H9 (cell line): ENCODE measurements at regions not wholly inside any gene's neighbourhood (a gene's known extent, or its start where the extent isn't known, plus 50 kb on each side); places are given as distances from the start of the nearest gene placed in this dataset.

ENCODE experiments used
- DNase-seq: peaks from one replicate; pipeline ENCODE4 v3.0.0-alpha.2; 2017
- H2AFZ ChIP-seq: one replicate; pipeline ENCODE4 v1.6.1; 2013; ENCODE audit warnings: mild to moderate bottlenecking, low read length, control low read depth, moderate library complexity
- H2AK5ac ChIP-seq: 2 replicates; pipeline ENCODE4 v1.6.1; 2013; ENCODE audit warnings: low read length, control low read depth, mixed read lengths; ENCODE audit not compliant: insufficient read length
- H2BK120ac ChIP-seq: one replicate; pipeline ENCODE4 v1.6.1; 2013; ENCODE audit warnings: low read depth, mild to moderate bottlenecking, low read length, control low read depth, inconsistent platforms; ENCODE audit not compliant: poor library complexity, severe bottlenecking
- H2BK12ac ChIP-seq: 2 replicates; pipeline ENCODE4 v1.6.1; 2013; ENCODE audit warnings: low read length, control low read depth, mixed read lengths, low read depth; ENCODE audit not compliant: insufficient read length
- H2BK15ac ChIP-seq: 2 replicates; pipeline ENCODE4 v1.6.1; 2013; ENCODE audit warnings: low read depth, low read length, control low read depth
- H2BK20ac ChIP-seq: one replicate; pipeline ENCODE4 v1.6.1; 2013; ENCODE audit warnings: low read depth, mild to moderate bottlenecking, low read length, control low read depth, inconsistent platforms; ENCODE audit not compliant: poor library complexity, severe bottlenecking
- H2BK5ac ChIP-seq: 2 replicates; pipeline ENCODE4 v1.6.1; 2013; ENCODE audit warnings: low read length, control low read depth, mixed read lengths; ENCODE audit not compliant: insufficient read length
- H3K14ac ChIP-seq: 2 replicates; pipeline ENCODE4 v1.6.1; 2013; ENCODE audit warnings: low read length, control low read depth; ENCODE audit not compliant: insufficient read depth
- H3K18ac ChIP-seq: 2 replicates; pipeline ENCODE4 v1.6.1; 2013; ENCODE audit warnings: low read depth, mild to moderate bottlenecking, mixed read lengths, low read length, control low read depth; ENCODE audit not compliant: insufficient read length
- H3K23ac ChIP-seq: 2 replicates; pipeline ENCODE4 v1.6.1; 2013; ENCODE audit warnings: low read length, control low read depth, mixed read lengths, low read depth; ENCODE audit not compliant: insufficient read length
- H3K23me2 ChIP-seq: 2 replicates; pipeline ENCODE4 v1.6.1; 2013; ENCODE audit warnings: low read depth, mild to moderate bottlenecking, mixed read lengths, low read length, control low read depth; ENCODE audit not compliant: insufficient read length, poor library complexity, severe bottlenecking
- H3K27ac ChIP-seq: 2 replicates; pipeline ENCODE4 v1.5.1; 2013; ENCODE audit warnings: low read length, control low read depth, mixed read lengths, low read depth; ENCODE audit not compliant: insufficient read length
- H3K27me3 ChIP-seq: 2 replicates; pipeline ENCODE4 v1.6.1; 2013; ENCODE audit warnings: low read length, control low read depth, inconsistent platforms; ENCODE audit not compliant: insufficient read depth
- H3K4ac ChIP-seq: 2 replicates; pipeline ENCODE4 v1.6.1; 2013; ENCODE audit warnings: low read depth, mild to moderate bottlenecking, control low read depth, inconsistent platforms, low read length, moderate library complexity
- H3K4me1 ChIP-seq: 2 replicates; pipeline ENCODE4 v1.6.1; 2013; ENCODE audit warnings: low read length, control low read depth, inconsistent platforms; ENCODE audit not compliant: insufficient read depth
- H3K4me2 ChIP-seq: 2 replicates; pipeline ENCODE4 v1.6.1; 2013; ENCODE audit warnings: low read length, control low read depth, mixed read lengths; ENCODE audit not compliant: insufficient read length, insufficient read depth
- H3K56ac ChIP-seq: 2 replicates; pipeline ENCODE4 v1.6.1; 2013; ENCODE audit warnings: low read depth, mild to moderate bottlenecking, mixed read lengths, low read length, control low read depth; ENCODE audit not compliant: insufficient read length
- H3K79me1 ChIP-seq: 2 replicates; pipeline ENCODE4 v1.6.1; 2013; ENCODE audit warnings: low read depth, mild to moderate bottlenecking, moderate library complexity, low read length, control low read depth, inconsistent platforms; ENCODE audit not compliant: insufficient read depth, poor library complexity, severe bottlenecking
- H3K79me2 ChIP-seq: 2 replicates; pipeline ENCODE4 v1.6.1; 2013; ENCODE audit warnings: low read length, control low read depth, inconsistent platforms; ENCODE audit not compliant: insufficient read depth
- H3K9ac ChIP-seq: 2 replicates; pipeline ENCODE4 v1.6.1; 2013; ENCODE audit warnings: low read length, control low read depth, mixed read lengths; ENCODE audit not compliant: insufficient read length; ENCODE audit errors: extremely low read depth
- H3K9me3 ChIP-seq: one replicate; pipeline ENCODE4 v1.6.1; 2013; ENCODE audit warnings: low read depth, low read length, inconsistent platforms; ENCODE audit not compliant: control insufficient read depth
- H3T11ph ChIP-seq: one replicate; pipeline ENCODE4 v1.6.1; 2013; ENCODE audit warnings: mild to moderate bottlenecking, low read length, control low read depth, inconsistent platforms
- H4K20me1 ChIP-seq: one replicate; pipeline ENCODE4 v1.6.1; 2013; ENCODE audit not compliant: control insufficient read depth, insufficient read length, insufficient read depth
- H4K5ac ChIP-seq: 2 replicates; pipeline ENCODE4 v1.6.1; 2013; ENCODE audit warnings: low read depth, mild to moderate bottlenecking, mixed read lengths, low read length, control low read depth; ENCODE audit not compliant: insufficient read length
- H4K8ac ChIP-seq: replicated peaks from 2 replicates; pipeline ENCODE4 v1.6.1; 2013; ENCODE audit warnings: low read length, control low read depth, mixed read lengths, low read depth; ENCODE audit not compliant: insufficient read length
- H4K91ac ChIP-seq: 2 replicates; pipeline ENCODE4 v1.6.1; 2013; ENCODE audit warnings: low read depth, mild to moderate bottlenecking, moderate library complexity, mixed read lengths, low read length, control low read depth; ENCODE audit not compliant: insufficient read length
- H3K27ac Mint-ChIP-seq, 3 experiments: 2 replicates in 2 of 3; 3 replicates in 1 of 3; pipeline ENCODE4 v1.8.0; 2020 to 2021; ENCODE audit warnings: mixed read lengths in 3 of 3, mild to moderate bottlenecking in 1 of 3, moderate library complexity in 1 of 3
- H3K27me3 Mint-ChIP-seq: 2 replicates; pipeline ENCODE4 v1.8.0; 2021; ENCODE audit warnings: low read depth, mild to moderate bottlenecking, moderate library complexity, mixed read lengths
- H3K36me3 Mint-ChIP-seq, 3 experiments: 2 replicates in 2 of 3; 3 replicates in 1 of 3; pipeline ENCODE4 v1.8.0; 2020 to 2021; ENCODE audit warnings: low read depth in 3 of 3, mixed read lengths in 3 of 3; ENCODE audit not compliant: insufficient read depth in 1 of 3
- H3K4me1 Mint-ChIP-seq, 2 experiments: 2 replicates each; pipeline ENCODE4 v1.8.0; 2020; ENCODE audit warnings: mixed read lengths in 2 of 2
- H3K4me3 Mint-ChIP-seq, 2 experiments: 2 replicates in 1 of 2; 3 replicates in 1 of 2; pipeline ENCODE4 v1.8.0; 2020 to 2021; ENCODE audit warnings: mild to moderate bottlenecking in 2 of 2, mixed read lengths in 2 of 2, moderate library complexity in 1 of 2
- H3K9me3 Mint-ChIP-seq, 2 experiments: 2 replicates in 1 of 2; 3 replicates in 1 of 2; pipeline ENCODE4 v1.8.0; 2020; ENCODE audit warnings: mild to moderate bottlenecking in 2 of 2, mixed read lengths in 2 of 2, moderate library complexity in 1 of 2
- WGBS: extraction: QIAGEN DNeasy Blood & Tissue Kit; methylation state at CpG from one replicate; pipeline ENCODE4 v1.1.7; 2013; ENCODE audit warnings: missing lambda C conversion rate, low lambda C conversion rate, mixed read lengths; ENCODE audit not compliant: insufficient read length; ENCODE audit errors: extremely low coverage; 5-methylcytosine and 5-hydroxymethylcytosine counted together
- TF ChIP-seq, protein P1 (sequence below): fragments of 200-600 bp; sonication (generic); conservative IDR thresholded peaks from 3 replicates; pipeline ENCODE4 v1.8.0; 2021; ENCODE audit warnings: antibody characterized with exemption, mild to moderate bottlenecking

DNA sequence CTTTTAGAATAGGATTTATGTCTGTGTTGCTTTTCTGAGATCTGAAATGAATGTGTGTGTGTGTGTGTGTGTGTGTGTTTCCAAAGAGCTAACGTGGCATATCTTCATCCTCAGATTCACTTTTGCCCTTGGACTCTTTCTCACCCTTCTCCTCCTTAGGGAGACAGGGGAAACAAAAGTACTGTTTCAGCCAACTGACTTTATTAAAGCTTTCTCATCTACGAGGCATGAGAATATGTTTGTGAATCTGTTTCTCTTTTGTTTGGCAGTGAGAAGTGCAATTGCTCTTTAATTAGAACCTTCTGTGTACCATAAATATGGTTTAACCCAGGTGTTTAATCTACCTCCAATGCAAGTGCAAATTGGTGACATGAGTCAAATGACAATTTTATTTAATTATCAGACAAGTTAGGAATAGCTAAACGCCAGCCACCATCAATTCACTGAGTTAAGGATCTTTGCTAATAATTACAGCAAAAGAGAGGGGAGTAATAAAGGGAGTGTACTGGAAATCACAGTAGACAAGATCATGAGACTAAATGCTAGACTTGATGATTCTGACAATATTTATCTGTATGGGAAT is 186.4 kb upstream of the COL3A1 start:
- no peak overlapping the region for H3K18ac ChIP-seq
- H3K27me3 ChIP-seq, result no peaks in the 10 kb centered on the region
- no peak overlapping the region for H4K8ac ChIP-seq
- no peaks in the 10 kb centered on the region for H3K23me2 ChIP-seq
- no peak for DNase-seq
- no peak overlapping the region for H3K27ac ChIP-seq
- H4K5ac ChIP-seq, result no peak overlapping the region
- H3K56ac ChIP-seq, result no peak overlapping the region
- no peaks in the 10 kb centered on the region for H4K20me1 ChIP-seq
- no peaks in the 10 kb centered on the region for H3K4me1 ChIP-seq
- no peak overlapping the region for H3T11ph ChIP-seq
- no peak overlapping the region for H2AFZ ChIP-seq
- H3K4me3 Mint-ChIP-seq, result no peak overlapping the region
- no peak overlapping the region for H2BK120ac ChIP-seq
- H3K4me1 Mint-ChIP-seq, result peaks cover 0 to 2% of the 10 kb centered on the region in 2 experiments; a peak in 1 of 4 replicates
- no peaks in the 10 kb centered on the region for H3K27me3 Mint-ChIP-seq
- H2BK12ac ChIP-seq, result no peak overlapping the region
- H3K14ac ChIP-seq, result no peak overlapping the region
- no peaks in the 10 kb centered on the region for H3K9me3 Mint-ChIP-seq
- H2BK20ac ChIP-seq, result no peak overlapping the region
- no CpG with 5 or more reads among the region's 3 CpGs for WGBS
- TF ChIP-seq, protein P1, sequence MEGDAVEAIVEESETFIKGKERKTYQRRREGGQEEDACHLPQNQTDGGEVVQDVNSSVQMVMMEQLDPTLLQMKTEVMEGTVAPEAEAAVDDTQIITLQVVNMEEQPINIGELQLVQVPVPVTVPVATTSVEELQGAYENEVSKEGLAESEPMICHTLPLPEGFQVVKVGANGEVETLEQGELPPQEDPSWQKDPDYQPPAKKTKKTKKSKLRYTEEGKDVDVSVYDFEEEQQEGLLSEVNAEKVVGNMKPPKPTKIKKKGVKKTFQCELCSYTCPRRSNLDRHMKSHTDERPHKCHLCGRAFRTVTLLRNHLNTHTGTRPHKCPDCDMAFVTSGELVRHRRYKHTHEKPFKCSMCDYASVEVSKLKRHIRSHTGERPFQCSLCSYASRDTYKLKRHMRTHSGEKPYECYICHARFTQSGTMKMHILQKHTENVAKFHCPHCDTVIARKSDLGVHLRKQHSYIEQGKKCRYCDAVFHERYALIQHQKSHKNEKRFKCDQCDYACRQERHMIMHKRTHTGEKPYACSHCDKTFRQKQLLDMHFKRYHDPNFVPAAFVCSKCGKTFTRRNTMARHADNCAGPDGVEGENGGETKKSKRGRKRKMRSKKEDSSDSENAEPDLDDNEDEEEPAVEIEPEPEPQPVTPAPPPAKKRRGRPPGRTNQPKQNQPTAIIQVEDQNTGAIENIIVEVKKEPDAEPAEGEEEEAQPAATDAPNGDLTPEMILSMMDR, result no peak
- H3K4ac ChIP-seq, result no peak overlapping the region
- H3K36me3 Mint-ChIP-seq, result no peaks in the 10 kb centered on the region
- H3K27ac Mint-ChIP-seq, result no peak overlapping the region
- no peak overlapping the region for H3K23ac ChIP-seq
- H3K9ac ChIP-seq, result no peak overlapping the region
- H2AK5ac ChIP-seq, result no peak overlapping the region
- no peak overlapping the region for H2BK5ac ChIP-seq
- H3K4me2 ChIP-seq, result no peak overlapping the region
- no peak overlapping the region for H4K91ac ChIP-seq
- H3K79me2 ChIP-seq, result no peaks in the 10 kb centered on the region
- H3K9me3 ChIP-seq, result no peaks in the 10 kb centered on the region
- H2BK15ac ChIP-seq, result no peak overlapping the region
- no peaks in the 10 kb centered on the region for H3K79me1 ChIP-seq
